ENCODE measurements at regions not wholly inside any gene's neighbourhood (a gene's known extent, or its start where the extent isn't known, plus 50 kb on each side); places are given as distances from the start of the nearest gene placed in this dataset.

DNA sequence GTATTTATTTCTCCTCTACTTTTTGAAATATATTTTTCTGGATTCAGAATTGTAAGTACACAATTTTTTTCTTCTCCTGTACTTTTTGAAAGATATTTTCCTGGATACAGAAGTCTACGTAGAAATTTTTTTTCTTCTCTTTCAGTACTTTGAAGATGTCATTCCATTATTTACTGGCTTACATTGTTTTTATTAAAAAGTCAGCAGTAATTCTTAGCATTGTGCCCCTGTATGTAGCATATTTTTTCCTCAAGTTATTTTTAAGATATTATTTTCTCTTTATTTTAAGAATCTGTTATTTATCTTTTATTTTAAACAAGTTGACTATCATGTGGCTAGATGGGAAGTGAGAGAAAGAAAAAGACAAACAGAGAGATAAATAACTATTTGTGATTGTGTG is 119.0 kb upstream of the NPSR1 start:
- TF ChIP-seq, protein P1, sequence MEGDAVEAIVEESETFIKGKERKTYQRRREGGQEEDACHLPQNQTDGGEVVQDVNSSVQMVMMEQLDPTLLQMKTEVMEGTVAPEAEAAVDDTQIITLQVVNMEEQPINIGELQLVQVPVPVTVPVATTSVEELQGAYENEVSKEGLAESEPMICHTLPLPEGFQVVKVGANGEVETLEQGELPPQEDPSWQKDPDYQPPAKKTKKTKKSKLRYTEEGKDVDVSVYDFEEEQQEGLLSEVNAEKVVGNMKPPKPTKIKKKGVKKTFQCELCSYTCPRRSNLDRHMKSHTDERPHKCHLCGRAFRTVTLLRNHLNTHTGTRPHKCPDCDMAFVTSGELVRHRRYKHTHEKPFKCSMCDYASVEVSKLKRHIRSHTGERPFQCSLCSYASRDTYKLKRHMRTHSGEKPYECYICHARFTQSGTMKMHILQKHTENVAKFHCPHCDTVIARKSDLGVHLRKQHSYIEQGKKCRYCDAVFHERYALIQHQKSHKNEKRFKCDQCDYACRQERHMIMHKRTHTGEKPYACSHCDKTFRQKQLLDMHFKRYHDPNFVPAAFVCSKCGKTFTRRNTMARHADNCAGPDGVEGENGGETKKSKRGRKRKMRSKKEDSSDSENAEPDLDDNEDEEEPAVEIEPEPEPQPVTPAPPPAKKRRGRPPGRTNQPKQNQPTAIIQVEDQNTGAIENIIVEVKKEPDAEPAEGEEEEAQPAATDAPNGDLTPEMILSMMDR (IDR thresholded peaks at IDR 0.05): no peak
- TF ChIP-seq POLR2A (IDR thresholded peaks at IDR 0.05): no peak
- no peak for TF ChIP-seq POLR2AphosphoS5 (IDR thresholded peaks at IDR 0.05)

Measured in breast epithelium (tissue), 3 donors.